Adrenal gland (tissue), 9 donors: ENCODE measurements at regions not wholly inside any gene's neighbourhood (a gene's known extent, or its start where the extent isn't known, plus 50 kb on each side); places are given as distances from the start of the nearest gene placed in this dataset.

Experiments used
- DNase-seq, 7 donors: peaks; one replicate each; pipeline ENCODE4 v3.0.0-alpha.2; 2019 to 2020
- H3K27ac ChIP-seq, 5 donors: fragments of 200-600 bp; sonication (generic) in 4 of 5; 1 replicate in 3 of 5; 2 replicates in 2 of 5; pipeline versions ENCODE4 v1.5.1 to v1.8.0; 2016 to 2020; ENCODE audit warnings: mild to moderate bottlenecking in 1 of 5
- H3K27me3 ChIP-seq: fragments of 200-600 bp; 2 replicates; pipeline ENCODE4 v1.8.0; 2021
- H3K36me3 ChIP-seq, 2 donors: fragments of 200-600 bp; replicated peaks in 1 of 2; 1 replicate in 1 of 2; 2 replicates in 1 of 2; pipeline versions ENCODE4 v1.5.1 to v1.8.0; 2018 to 2022
- H3K4me1 ChIP-seq, 2 donors: fragments of 200-600 bp; replicated peaks in 1 of 2; 1 replicate in 1 of 2; 2 replicates in 1 of 2; pipeline versions ENCODE4 v1.5.1 to v1.8.0; 2018 to 2021
- H3K4me3 ChIP-seq, 4 donors: fragments of 200-600 bp; sonication (generic) in 3 of 4; one replicate each; pipeline ENCODE4 v1.5.1; 2016 to 2018
- H3K9me3 ChIP-seq, 3 donors: fragments of 200-600 bp; sonication (generic) in 1 of 3; replicated peaks in 1 of 3; 1 replicate in 2 of 3; 2 replicates in 1 of 3; pipeline versions ENCODE4 v1.5.1 to v1.8.0; 2016 to 2021
- CTCF ChIP-seq, 6 experiments: fragments of 450-650 bp in 4 of 6; fragments of 200-600 bp in 2 of 6; sonication (generic) in 1 of 6; IDR thresholded peaks; 1 replicate in 5 of 6; 2 replicates in 1 of 6; pipeline versions ENCODE4 v1.5.1 to v1.8.0; 2016 to 2021; ENCODE audit warnings: antibody characterized with exemption in 6 of 6, mild to moderate bottlenecking in 2 of 6, moderate library complexity in 1 of 6
- POLR2A ChIP-seq, 2 donors: fragments of 450-650 bp; IDR thresholded peaks; one replicate each; pipeline ENCODE4 v1.6.1; 2017; ENCODE audit warnings: antibody characterized with exemption in 2 of 2, mild to moderate bottlenecking in 2 of 2, moderate library complexity in 1 of 2
- WGBS, 4 donors: extraction: QIAGEN DNeasy Blood & Tissue Kit in 2 of 4; methylation state at CpG; one replicate each; pipeline versions ENCODE4 v1.1.5 to v1.1.7; 2013 to 2017; 5-methylcytosine and 5-hydroxymethylcytosine counted together
- intact Hi-C, 2 donors: fragments of 100-400 bp; cut with DNase I; formaldehyde crosslinking; loops; one replicate each; pipeline versions ENCODE4 v1.14.1 to v1.15.0; 2022 to 2023
- donor health status: healthy with polysubstance abuse.
- donor health status: Bipolar disorder and iron deficiency.
- donor health status: DM: yes; HTN: yes; CAD: no.
- donor health status: DM: no; HTN: no; CAD: no.
- donor health status: DM: no; HTN: no; CAD: no.

GRCh38 chr1:4219111-4219510, 319.0 kb upstream of the C1orf174 start:
- no peaks in the 10 kb centered on the region for H3K9me3 ChIP-seq
- intact Hi-C loops, result no loop called here
- DNase-seq, result no peak
- H3K4me3 ChIP-seq, result no peak overlapping the region
- no peak overlapping the region for H3K27ac ChIP-seq
- 76 to 84% (median 80%) methylated on average over 11 of the region's 11 CpGs for WGBS, 4 donors
- TF ChIP-seq POLR2A (IDR thresholded peaks at IDR 0.05), result no peak
- no peak for TF ChIP-seq CTCF (IDR thresholded peaks at IDR 0.05)
- no peaks in the 10 kb centered on the region for H3K36me3 ChIP-seq
- H3K4me1 ChIP-seq, result no peaks in the 10 kb centered on the region
- no peaks in the 10 kb centered on the region for H3K27me3 ChIP-seq

- no peak for DNase-seq
- intact Hi-C loops, result no loop called here
- Histone ChIP-seq H3K36me3 (no peaks in the 10 kb centered on the region), H3K9me3 (no peaks in the 10 kb centered on the region), H3K4me1 (no peaks in the 10 kb centered on the region), H3K27ac (no peak overlapping the region), H3K27me3 (no peaks in the 10 kb centered on the region), H3K4me3 (no peak overlapping the region)
- no peak for TF ChIP-seq POLR2A (IDR thresholded peaks at IDR 0.05)
- no peak for TF ChIP-seq CTCF (IDR thresholded peaks at IDR 0.05)
- WGBS, 4 donors, result 62 to 73% (median 69%) methylated on average over 5 of the region's 5 CpGs
Observed at GRCh38 chr1:4219826-4220225, 319.8 kb upstream of the C1orf174 start.

GRCh38 chr1:4220362-4220761, 320.3 kb upstream of the C1orf174 start:
- Histone ChIP-seq H3K27ac (no peak overlapping the region), H3K4me1 (no peaks in the 10 kb centered on the region), H3K27me3 (no peaks in the 10 kb centered on the region), H3K4me3 (no peak overlapping the region), H3K36me3 (no peaks in the 10 kb centered on the region), H3K9me3 (no peaks in the 10 kb centered on the region)
- DNase-seq, result no peak
- intact Hi-C loops, result no loop called here
- TF ChIP-seq POLR2A (IDR thresholded peaks at IDR 0.05) (no peak), CTCF (IDR thresholded peaks at IDR 0.05) (no peak)
- WGBS, 4 donors, result 66 to 70% (median 66%) methylated on average over 9 of the region's 9 CpGs

- no peaks in the 10 kb centered on the region for H3K36me3 ChIP-seq
- DNase-seq, result no peak
- H3K27me3 ChIP-seq, result no peaks in the 10 kb centered on the region
- H3K9me3 ChIP-seq, result no peaks in the 10 kb centered on the region
- H3K4me3 ChIP-seq, result no peak overlapping the region
- no peak for TF ChIP-seq CTCF (IDR thresholded peaks at IDR 0.05)
- no peak for TF ChIP-seq POLR2A (IDR thresholded peaks at IDR 0.05)
- H3K27ac ChIP-seq, result no peak overlapping the region
- 76 to 84% (median 84%) methylated on average over 4 of the region's 4 CpGs for WGBS, 4 donors
- H3K4me1 ChIP-seq, result no peaks in the 10 kb centered on the region
- intact Hi-C loops, result no loop called here
Observed at GRCh38 chr1:4221107-4221506, 321.0 kb upstream of the C1orf174 start.
